ENCODE measurements at regions not wholly inside any gene's neighbourhood (a gene's known extent, or its start where the extent isn't known, plus 50 kb on each side); places are given as distances from the start of the nearest gene placed in this dataset.
A peak's percentile ranks its signal among the peaks of the same experiment; 100 is the strongest.

DNA sequence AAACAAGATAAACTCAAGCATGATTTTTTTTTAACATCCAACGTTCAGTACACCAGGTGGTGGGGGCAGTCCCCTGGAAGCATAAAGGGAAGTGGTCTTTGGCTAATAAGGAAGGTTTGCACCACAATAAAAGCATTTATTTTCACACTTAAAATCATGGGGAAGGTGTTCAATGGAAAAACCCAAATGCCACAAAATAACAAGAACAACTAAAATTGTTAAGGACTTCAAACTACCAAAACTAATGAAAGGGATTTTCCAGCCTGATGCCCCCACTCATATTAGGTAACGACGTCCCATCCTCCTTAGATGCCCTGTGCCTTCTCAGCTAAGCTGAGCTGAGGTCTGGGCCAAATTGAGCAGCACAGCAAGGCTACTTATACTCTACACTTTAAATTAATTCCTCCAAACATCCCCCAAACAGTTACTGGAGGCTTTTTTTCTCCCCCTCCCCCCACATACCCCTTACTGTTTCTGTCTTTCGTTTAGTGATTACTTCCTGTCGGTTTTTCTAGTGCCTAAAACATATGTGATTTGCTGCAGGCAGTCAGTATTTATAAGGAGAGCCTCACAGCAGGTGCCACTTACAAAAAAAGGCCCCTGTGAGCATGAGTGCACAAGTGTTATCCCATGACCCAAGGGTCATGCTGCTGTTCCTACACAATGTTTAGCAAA is 259.7 kb upstream of the ZNF608 start:
- no peak for DNase-seq (ENCODE audit: low spot score)

DNA sequence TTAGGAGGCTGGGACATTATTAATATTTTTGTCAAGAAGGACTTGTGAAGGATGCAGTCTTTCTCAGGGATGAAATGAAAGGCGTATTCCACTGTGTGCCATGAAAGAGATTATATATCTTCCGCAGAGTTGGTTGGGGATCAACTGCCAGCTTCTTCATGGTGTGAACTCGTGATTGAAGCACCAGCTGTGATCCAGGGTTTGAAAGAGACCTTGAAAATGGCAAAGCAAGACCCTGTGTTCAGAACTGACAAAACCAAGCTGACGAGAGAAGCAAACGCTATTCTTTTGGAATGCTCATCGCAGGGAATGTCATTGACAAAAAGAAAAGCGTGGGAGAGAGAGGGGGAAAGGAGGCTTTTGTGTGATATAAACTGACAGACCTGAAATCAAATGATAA is 263.9 kb upstream of the ZNF608 start:
- no peak for DNase-seq (ENCODE audit: low spot score)

DNA sequence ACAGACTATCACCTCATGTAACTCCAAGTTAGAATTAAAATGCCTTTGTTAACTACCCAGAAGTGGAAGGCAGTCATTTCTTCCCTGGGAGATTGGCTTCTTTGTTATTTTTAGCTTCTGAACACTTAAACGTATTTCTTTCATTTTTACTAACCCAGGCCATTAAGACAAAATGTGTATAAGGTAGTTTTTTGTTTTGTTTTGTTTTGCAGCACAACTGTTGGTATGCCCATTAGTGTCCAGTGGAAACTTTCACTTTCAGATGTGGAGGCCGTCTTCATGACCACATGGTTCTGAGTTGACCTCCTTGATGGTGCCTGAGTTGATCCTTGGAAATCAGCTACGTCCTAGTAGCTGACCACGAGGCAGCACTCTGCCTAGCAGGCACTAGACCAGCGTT is 264.6 kb upstream of the ZNF608 start:
- DNase-seq (ENCODE audit: low spot score): no peak

DNA sequence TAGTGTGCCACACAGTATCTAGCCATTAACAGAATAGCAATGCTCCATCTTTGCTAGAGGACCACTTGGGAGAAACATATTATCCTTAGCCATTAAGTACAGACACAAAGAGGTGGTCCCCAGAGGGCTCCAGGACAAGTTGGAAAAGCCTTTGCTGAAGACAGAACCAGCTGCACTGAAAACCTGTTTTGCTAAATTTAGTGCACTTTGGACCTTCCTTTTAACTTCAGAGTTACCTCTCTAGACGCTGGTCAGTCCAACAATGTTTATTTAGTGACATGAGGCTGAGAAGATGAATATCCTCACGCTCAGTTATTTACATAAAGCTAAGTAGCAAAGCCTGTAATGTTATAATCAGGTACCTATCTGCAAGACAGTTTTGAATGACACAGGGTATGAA is 265.0 kb upstream of the ZNF608 start:
- DNase-seq (ENCODE audit: low spot score): no peak

DNA sequence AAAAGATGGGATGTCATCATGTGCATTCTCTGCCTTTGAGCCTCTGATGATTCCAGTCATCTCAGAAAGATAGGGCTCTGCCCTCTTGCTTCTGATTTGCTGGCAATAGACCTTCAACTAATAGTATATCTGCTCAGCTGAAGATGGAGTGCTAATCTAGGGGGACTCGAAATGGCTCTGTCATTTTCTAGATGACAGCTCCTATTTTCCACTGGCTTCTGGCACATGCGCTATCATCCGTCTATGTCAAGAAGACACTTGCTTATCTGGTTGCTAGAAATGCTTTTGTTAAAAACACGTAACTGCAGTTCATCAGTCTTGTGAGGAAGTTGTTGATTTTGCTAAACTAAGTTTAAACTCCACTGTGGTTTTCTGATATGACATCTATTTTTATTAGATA is 265.5 kb upstream of the ZNF608 start:
- DNase-seq (ENCODE audit: low spot score): no peak

DNA sequence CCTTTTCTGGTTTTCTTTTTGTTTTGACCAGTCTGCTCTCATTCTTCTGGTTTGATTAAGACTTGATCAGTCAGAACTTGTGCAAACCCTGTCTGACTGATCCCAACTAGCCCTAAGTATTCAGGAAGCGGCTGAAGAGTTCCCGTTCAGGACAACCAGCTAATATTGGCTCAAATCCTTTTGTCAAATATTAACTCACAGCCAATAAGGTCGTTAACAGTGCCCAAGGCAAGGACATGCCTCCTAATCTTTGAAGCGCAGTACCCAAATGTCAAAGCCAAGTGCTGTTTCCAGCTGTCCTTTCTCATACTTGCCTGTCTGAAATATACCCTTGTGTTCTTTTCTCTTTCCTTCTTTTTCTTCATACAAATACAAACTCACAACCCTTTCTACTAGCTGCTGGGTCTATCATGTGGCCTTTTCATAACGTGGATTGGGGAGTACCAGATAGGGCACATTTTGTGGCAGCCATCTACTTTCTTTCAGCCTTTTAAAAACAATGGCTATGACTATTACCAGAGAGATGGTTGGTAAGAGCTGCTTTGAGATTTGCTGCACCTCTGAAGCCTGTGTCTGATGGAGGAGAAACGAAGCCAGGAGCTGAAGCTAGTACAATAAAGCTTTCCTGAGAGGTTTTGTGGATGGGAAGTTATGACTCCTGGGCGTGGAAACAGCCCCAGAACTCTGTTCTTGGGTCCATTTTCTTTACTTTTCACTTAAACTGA is 266.4 kb upstream of the ZNF608 start:
- no peak for DNase-seq (ENCODE audit: low spot score)

DNA sequence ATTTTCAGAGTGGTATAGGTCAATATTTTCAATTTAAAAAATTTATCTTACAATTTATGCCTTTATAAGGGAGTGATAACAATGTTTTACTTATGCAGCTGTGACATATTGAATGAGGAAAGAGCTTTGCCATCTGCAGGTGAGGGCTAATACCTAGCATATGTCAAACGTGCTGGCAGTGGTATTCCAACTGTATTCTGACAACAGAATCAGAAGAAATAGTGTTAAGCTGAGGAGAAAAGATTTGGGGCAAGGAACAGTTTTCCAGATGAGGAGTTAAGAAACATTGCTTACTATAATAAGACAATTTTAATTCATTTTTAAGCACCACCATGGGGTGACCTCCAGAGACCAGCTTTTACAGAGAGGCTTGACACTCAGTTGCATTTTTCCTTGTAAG is 267.8 kb upstream of the ZNF608 start:
- no peak for DNase-seq (ENCODE audit: low spot score)

DNA sequence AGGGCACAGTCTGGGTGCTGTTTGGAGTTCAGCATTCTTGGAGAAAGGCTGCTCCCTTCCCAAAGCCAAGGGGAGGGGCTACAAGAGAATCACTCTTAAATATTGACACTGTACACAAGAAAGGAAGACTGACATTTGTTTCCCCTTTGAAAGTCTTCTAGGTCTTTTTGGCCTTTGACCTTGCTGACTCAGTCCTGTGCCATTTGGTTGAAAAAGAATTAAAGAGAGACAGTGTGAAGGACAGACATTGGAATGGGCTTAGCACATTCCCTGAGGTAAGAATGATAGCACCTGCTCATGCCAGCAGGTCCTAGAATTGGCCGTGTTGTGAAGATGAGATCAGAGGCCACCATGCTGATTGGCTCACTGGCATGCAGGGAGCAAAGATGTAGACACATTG is 271.4 kb upstream of the ZNF608 start:
- DNase-seq (ENCODE audit: low spot score): no peak

DNA sequence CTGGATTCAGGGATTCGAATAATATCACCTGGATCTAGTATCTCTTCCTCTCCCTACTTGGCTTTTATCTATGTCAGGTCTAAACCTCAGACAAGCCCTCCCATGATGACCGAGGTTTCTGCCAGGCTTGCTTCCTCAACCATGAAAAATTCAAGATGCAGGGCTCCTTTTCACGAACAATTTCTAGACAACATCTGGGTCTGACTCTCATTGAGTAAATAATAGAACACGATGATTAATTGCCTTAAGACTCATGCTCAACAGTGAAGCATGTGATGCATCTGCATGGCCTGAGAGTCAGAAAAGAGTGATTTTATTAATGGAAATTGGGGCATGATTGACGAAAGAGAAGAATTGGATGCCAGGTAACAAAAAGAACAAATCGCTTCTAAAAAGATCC is 277.2 kb upstream of the ZNF608 start:
- peak; percentile 21 for DNase-seq (ENCODE audit: low spot score)

DNA sequence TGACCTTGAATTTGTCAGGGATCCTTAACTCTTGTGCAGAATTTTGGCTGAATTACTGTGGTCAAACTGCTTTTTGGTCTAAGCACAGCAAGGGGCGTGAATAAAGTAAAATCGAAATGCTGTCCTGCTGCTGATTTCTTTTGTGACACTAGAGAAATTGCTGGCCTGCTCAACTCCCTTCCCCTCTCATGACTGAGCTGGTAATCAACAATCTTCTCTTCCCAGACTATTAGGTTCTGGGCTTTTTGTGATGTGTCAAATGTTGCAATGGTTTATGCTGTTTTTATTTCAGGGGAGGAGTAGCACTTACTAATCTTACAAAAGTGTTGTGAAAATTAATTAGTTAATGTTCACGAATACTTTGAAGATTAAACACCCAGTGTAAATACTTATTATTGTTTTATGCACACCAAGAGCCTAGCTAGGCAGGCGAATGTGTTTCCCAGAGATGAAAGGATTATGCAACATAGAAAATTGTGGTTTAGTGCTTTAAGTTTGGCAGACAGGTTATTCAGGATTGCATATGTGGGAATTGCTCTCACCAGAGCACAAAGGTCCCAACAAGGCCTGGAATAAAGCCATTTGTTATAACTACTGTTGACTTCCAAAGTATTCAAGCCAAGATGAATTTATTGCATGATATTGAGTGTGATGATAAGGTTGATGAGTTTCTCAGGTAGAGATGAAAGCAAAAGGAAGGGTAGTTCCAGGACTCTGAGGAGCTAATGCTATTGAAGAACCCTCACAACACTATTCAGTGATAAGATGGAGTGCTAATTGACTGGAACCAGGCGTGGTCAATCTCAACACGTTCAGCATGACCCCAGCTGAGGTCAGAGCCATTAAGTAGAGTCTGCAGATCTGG is 280.7 kb upstream of the ZNF608 start:
- DNase-seq (ENCODE audit: low spot score): no peak

DNA sequence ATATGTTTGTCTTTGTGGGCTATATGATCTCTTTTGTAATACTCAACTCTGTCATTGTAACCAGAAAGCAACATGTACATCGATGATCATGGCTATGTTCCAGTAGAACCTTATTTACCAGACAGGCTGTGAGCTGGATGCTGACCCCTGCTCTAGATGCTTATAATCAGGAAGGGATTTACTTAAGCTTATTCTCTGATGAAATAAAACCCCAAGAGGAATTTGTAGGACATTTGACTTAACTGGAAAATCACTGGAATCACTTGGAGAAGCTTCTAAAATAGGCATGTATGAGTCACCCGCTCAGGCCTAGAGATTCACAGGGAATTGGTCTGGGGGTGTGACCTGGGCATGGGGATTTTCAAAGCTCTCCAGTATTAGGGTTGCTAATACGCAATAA is 285.8 kb upstream of the ZNF608 start:
- DNase-seq (ENCODE audit: low spot score): no peak

DNA sequence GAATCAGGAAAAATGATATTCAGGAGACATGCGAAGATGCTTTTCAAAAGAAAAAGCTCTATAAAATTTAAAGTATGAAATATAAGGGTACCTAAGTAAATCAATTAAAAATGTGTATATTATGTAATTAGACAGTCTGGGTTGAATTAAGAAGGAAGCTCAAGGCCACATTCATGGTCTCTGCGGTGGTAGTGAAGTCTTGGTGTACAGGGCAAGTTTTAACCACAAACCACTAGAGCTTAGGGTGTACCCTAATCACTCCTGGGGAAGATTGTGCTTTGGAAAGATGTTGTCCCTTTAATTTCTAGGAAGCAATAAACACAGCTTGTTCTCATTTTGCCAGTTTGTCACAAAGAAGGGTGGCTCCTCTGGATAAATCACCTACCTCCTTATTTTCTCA is 287.2 kb upstream of the ZNF608 start:
- DNase-seq (ENCODE audit: low spot score): no peak

DNA sequence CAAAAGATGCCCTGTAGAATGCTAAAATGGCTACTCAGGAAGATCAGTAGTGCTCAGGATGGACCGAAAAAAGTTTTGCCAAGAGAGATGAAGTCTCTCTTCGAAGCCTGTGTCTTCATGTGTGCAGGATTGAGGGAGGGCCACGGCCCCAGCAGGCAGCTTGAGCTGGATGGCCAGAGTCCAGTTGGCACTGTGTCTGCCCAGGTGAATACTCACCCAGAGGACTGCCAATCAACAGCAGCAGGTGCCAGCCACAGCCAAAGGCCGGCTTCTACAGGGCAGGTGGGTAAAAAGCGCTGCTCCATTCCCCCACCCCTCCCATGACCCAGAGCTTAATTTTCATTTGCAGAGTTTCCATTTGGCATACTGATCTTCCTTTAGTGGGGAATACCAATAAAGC is 287.9 kb upstream of the ZNF608 start:
- DNase-seq (ENCODE audit: low spot score): no peak

DNA sequence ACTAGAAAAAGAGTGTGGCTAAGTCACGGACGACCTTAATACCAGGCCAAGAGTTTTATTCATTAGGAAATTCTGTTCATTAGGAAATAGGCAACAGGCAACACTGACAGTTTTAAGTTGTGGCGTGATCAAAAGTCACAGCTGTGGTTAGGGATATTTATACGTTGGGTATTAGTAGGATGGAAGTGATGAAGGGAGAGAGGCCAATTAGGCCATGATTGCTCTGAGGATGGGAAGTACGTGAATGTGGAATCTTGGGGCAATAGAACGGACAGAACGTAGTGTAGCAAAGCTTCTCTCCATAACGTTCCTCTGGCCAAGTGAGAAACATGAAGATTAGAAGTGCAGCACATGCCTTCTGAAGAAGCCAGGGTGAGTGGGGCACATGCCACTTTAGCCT is 290.1 kb upstream of the ZNF608 start:
- DNase-seq (ENCODE audit: low spot score): no peak

DNA sequence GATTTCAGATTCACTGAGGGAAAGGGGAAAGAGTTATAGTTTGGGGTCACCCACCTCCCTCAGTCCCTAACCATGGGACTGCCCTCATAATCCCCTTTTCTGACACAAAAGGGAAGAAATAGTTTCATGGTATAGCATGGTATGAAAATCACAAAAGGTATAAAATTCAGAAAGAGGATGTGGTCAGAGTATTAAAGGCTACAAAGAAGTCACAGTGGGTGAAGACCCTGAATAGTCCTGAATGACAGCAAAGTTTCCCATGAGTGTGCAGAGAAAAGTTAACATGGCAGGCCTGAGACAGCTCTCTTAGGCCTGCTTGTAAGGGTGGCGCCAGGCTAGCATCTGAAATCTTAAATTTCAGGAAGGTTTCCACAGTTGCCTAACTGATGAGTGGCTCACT is 290.6 kb upstream of the ZNF608 start:
- DNase-seq (ENCODE audit: low spot score): no peak

DNA sequence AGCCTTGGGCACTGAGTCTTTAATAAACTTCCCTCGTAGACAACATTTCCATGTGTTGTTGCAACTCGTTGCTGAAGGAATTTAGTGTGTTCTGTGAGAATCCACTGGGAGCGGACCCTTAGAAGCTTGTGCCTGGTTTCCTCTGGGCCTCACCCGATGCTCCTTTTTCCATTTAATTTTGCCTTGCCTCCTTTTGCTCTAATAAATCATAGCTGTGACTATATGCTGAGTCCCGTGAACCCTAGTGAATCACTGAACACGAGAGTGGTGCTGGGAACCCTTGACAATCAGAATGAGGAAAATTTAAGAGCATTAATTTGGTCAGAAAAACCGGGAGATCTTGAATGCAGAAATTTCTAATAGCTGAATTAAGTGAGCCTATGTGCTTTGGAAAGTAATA is 291.1 kb upstream of the ZNF608 start:
- no peak for DNase-seq (ENCODE audit: low spot score)

DNA sequence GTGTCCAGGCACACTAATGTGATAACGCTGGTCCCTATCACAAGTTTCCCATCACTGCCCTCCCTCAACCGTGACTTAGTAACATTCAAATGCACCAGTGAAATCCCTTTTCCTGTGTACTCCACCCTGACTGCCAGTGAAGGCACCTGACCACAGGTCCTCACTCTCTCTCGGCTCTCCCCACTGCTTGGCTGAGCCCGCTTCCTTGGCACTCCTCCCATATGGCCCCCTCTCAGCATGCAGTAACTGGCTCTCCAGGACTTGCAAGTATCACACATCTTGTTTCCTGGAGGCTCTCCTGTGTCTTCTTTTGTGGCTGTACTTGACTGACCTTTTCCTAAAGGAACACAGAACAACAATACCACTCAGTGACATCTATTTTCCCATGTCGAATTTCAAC is 292.0 kb upstream of the ZNF608 start:
- no peak for DNase-seq (ENCODE audit: low spot score)

DNA sequence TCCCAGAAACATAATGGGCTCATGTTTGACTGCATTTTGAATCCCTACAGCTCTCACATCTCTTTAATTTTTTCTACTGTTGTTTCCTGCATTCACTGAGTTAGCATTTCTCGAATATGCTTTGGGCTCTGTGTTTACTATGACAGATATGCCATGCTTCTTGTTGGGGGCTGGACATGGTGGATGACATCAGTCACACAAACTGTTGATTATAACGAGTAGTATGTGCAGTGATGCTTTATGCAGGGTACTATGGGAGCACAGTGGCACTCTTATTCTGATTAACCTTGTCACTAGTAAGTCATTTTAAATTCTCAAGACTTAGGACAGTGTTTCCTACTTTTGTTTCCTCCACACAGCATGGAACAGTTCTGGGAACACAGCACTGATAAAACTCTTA is 295.4 kb upstream of the ZNF608 start:
- no peak for DNase-seq (ENCODE audit: low spot score)

DNA sequence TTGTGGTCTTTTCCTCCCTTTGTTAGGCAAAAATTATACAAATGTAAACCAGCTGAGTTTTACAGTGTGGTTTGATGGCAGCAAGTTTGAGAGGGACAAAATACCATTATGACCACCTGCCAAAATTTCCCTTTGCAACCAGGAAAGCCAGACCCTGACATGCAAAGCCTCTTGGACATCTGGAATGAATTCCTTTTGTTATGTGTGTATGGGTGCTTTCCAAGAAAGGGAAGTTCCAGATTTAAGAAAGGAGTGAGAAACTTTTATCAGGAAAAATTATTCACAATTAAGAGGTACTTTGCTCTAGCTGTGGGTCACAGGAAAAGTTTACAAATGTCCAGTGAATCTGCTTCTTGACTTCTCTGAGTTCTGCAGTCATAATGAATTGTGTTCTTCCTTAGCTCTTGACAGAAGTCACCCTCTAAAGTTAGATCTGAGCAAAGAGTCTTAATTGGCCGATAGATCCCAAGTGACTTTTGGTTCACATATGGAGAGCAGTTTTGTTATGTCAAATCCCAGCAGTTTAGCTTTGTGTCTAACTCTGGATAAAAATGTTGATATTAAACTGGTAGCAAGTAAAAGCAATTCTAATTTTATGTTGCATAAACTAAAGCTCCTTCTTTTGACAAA is 295.9 kb upstream of the ZNF608 start:
- peak; percentile 31 for DNase-seq (ENCODE audit: low spot score)

DNA sequence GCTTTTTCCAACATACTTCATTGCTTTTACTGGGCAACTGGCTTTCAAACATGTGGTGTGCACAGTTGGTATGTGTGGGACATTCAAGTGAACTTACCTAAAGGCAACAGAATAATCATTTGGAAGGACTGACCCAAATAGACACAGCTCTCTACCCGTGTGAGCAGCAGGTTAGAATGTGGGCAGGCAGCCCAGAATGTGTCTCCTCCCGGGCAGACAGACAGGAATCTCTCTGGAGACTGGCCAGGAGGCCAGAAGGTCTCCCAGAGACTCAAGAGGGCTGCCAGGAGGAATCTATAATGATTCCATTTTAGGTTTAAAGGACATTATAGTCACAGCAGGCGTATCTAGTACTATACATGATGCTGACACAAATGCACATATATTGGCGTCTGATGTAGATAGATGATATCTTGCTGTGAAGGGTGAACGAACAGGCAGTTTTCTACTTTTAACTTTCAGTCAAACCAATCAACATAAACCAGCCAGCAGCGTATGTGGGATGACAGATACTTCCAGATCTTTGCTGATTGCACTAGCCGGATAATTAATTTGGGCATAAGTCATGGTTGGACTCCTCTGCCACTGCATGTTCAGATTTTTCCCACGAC is 297.4 kb upstream of the ZNF608 start:
- DNase-seq (ENCODE audit: low spot score): peak; percentile 37

DNA sequence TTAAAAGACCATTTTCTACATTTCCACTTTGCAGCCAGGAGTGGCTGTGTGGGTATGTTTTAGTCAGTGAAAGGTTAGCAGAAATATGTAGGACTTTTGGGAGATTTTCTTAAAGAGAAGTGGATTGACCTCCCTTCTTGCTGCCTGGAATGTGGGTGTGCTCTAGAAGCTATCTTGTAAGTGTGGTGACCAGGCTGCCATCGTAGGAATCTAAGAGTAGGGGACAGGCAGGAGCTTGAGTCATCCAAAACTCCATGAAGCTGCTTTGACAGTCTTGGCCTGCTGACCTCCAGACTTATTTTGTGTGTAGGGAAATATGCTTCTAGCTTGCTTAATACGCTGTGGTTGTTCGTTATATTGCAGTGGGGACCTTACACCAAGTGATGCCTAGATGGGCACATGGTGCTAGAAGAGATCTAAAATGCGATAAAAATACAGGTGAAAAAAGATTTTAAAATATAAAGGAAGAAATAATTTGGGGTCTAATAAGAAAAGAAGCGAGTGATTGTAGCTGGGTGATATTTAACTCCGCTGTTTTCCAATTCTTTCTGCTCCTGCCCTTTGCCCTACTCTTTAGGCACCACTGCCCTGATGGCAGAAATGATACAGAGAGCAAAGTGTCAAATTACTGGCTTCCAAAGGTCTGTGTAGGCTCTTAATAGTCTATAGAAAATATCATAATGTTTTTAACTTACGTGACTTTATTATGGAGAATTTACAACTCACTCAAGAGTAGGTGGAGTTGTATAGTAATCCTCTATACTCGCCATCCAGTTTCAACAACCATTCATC is 298.2 kb upstream of the ZNF608 start:
- no peak for DNase-seq (ENCODE audit: low spot score)
